HCT116 (cell line): ENCODE measurements at regions not wholly inside any gene's neighbourhood (a gene's known extent, or its start where the extent isn't known, plus 50 kb on each side); places are given as distances from the start of the nearest gene placed in this dataset.

Experiments used
- ATAC-seq: fragments of 200-7000 bp; cut with Tn5 transposase; 2 replicates; pipeline ENCODE4 v1.9.1; 2020; ENCODE audit warnings: mild to moderate bottlenecking, moderate library complexity
- BruUV-seq: library from RNA; stranded (reverse); fragments of 400-500 nt; replicated peaks from 2 replicates; lab custom pipeline; 2021; lab: Mats Ljungman, UMichigan
- CTCF ChIA-PET: fragments of 300-600 bp; sonication (Branson Sonifier 250); formaldehyde crosslinking; loops from one replicate; lab custom pipeline; 2021; ENCODE audit warnings: antibody characterized with exemption; lab: Charles Lee
- POLR2A ChIA-PET: fragments of 300-600, 350-600 bp; sonication (Branson Sonifier 250); formaldehyde crosslinking; loops from one replicate; lab custom pipeline; 2021; ENCODE audit warnings: antibody characterized with exemption; lab: Charles Lee
- RAD21 ChIA-PET, 2 experiments: fragments of 300-600 bp; sonication (Branson Sonifier 250); formaldehyde crosslinking; loops; one replicate each; lab custom pipeline; 2023; ENCODE audit warnings: low total read pairs in 2 of 2; ENCODE audit not compliant: uncharacterized antibody in 2 of 2, unreplicated experiment in 2 of 2, low non-redundant PET in 1 of 2; lab: Charles Lee
- DNase-seq: peaks from one replicate; pipeline ENCODE4 v3.0.0-alpha.2; 2010; ENCODE audit warnings: low read depth, low spot score
- H2AFZ ChIP-seq: fragments of 200-600 bp; shearing (Covaris generic), sonication (generic); 2 replicates; pipeline ENCODE4 v1.6.1; 2017; ENCODE audit warnings: low read depth, mixed run types, mixed read lengths, antibody characterized with exemption, low read length; ENCODE audit not compliant: poor library complexity, severe bottlenecking
- H3K27ac ChIP-seq: 2 replicates; pipeline ENCODE4 v1.5.1; 2012; ENCODE audit warnings: low read depth, low read length
- H3K27me3 ChIP-seq: fragments of 200-600 bp; sonication (generic); 2 replicates; pipeline ENCODE4 v1.6.1; 2016; ENCODE audit warnings: mixed run types, low read length, mixed read lengths; ENCODE audit not compliant: insufficient read depth
- H3K36me3 ChIP-seq, 2 experiments: fragments of 200-500 bp in 1 of 2; fragments of 200-600 bp in 1 of 2; sonication (Bioruptor generic) in 1 of 2; sonication (generic) in 1 of 2; 2 replicates each; pipeline versions ENCODE4 v1.5.1 to v1.6.1; 2014 to 2016; ENCODE audit warnings: low read length in 2 of 2, inconsistent platforms in 1 of 2, mixed read lengths in 1 of 2, mixed run types in 1 of 2; ENCODE audit not compliant: insufficient read depth in 2 of 2, control insufficient read depth in 1 of 2
- H3K4me1 ChIP-seq, 2 experiments: fragments of 200-600 bp in 1 of 2; sonication (generic) in 1 of 2; 2 replicates each; pipeline versions ENCODE4 v1.5.1 to v1.6.1; 2012 to 2017; ENCODE audit warnings: low read length in 2 of 2, inconsistent platforms in 1 of 2, mild to moderate bottlenecking in 1 of 2, mixed read lengths in 1 of 2, mixed run types in 1 of 2, moderate library complexity in 1 of 2; ENCODE audit not compliant: insufficient read depth in 2 of 2, control insufficient read depth in 1 of 2
- H3K4me2 ChIP-seq: fragments of 200-600 bp; sonication (generic); 2 replicates; pipeline ENCODE4 v1.6.1; 2017; ENCODE audit warnings: mixed run types, low read length, mixed read lengths
- H3K4me3 ChIP-seq, 2 experiments: fragments of 200-600 bp in 1 of 2; sonication (generic) in 1 of 2; replicated peaks in 1 of 2; 2 replicates each; pipeline ENCODE4 v1.5.1; 2011 to 2016; ENCODE audit warnings: low read length in 2 of 2, control low read depth in 1 of 2, low read depth in 1 of 2, mild to moderate bottlenecking in 1 of 2, mixed read lengths in 1 of 2, mixed run types in 1 of 2
- H3K79me2 ChIP-seq: fragments of 200-600 bp; sonication (generic); 2 replicates; pipeline ENCODE4 v1.6.1; 2017; ENCODE audit warnings: mild to moderate bottlenecking, mixed run types, low read length, moderate library complexity, mixed read lengths; ENCODE audit not compliant: insufficient read depth
- H3K9ac ChIP-seq: fragments of 200-600 bp; sonication (generic); 2 replicates; pipeline ENCODE4 v1.6.1; 2016; ENCODE audit warnings: low read length, mixed read lengths
- H3K9me2 ChIP-seq: fragments of 200-600 bp; sonication (generic), shearing (Covaris generic); 2 replicates; pipeline ENCODE4 v1.6.1; 2017; ENCODE audit warnings: mixed run types, mild to moderate bottlenecking, moderate library complexity; ENCODE audit not compliant: insufficient read depth
- H3K9me3 ChIP-seq, 2 experiments: fragments of 200-500 bp in 1 of 2; fragments of 200-600 bp in 1 of 2; sonication (Bioruptor generic) in 1 of 2; sonication (generic) in 1 of 2; 2 replicates each; pipeline ENCODE4 v1.6.1; 2014 to 2017; ENCODE audit warnings: low read length in 2 of 2, mixed read lengths in 2 of 2, inconsistent platforms in 1 of 2, low read depth in 1 of 2, mild to moderate bottlenecking in 1 of 2, mixed run types in 1 of 2, moderate library complexity in 1 of 2; ENCODE audit not compliant: control insufficient read depth in 1 of 2, insufficient read depth in 1 of 2
- H4K20me1 ChIP-seq: fragments of 200-600 bp; sonication (generic), shearing (Covaris generic); 2 replicates; pipeline ENCODE4 v1.6.1; 2017; ENCODE audit warnings: mixed run types, mild to moderate bottlenecking, moderate library complexity; ENCODE audit not compliant: insufficient read depth
- EGR1 ChIP-seq: IDR thresholded peaks from 2 replicates; pipeline ENCODE4 v1.6.1; 2012; ENCODE audit warnings: low read depth
- ELF1 ChIP-seq: IDR thresholded peaks from 2 replicates; pipeline ENCODE4 v1.6.1; 2012; ENCODE audit warnings: low read depth, borderline replicate concordance
- JUND ChIP-seq: IDR thresholded peaks from 2 replicates; pipeline ENCODE4 v1.6.1; 2012
- POLR2AphosphoS5 ChIP-seq: IDR thresholded peaks from 2 replicates; pipeline ENCODE4 v1.6.1; 2011; ENCODE audit warnings: mild to moderate bottlenecking, low read depth, low read length, moderate library complexity
- RAD21 ChIP-seq: IDR thresholded peaks from 2 replicates; pipeline ENCODE4 v1.6.1; 2012; ENCODE audit warnings: low read depth, mild to moderate bottlenecking
- SP1 ChIP-seq: IDR thresholded peaks from 2 replicates; pipeline ENCODE4 v1.6.1; 2012; ENCODE audit warnings: low read depth
- TCF7L2 ChIP-seq: IDR thresholded peaks from 2 replicates; pipeline ENCODE4 v1.7.0; 2011; ENCODE audit warnings: borderline replicate concordance, inconsistent platforms; ENCODE audit not compliant: insufficient read depth, insufficient read length; ENCODE audit errors: extremely low read depth
- YY1 ChIP-seq: IDR thresholded peaks from 2 replicates; pipeline ENCODE4 v1.6.1; 2011; ENCODE audit warnings: low read length, low read depth, moderate library complexity, mild to moderate bottlenecking; ENCODE audit not compliant: insufficient replicate concordance; ENCODE audit errors: extremely low read depth
- ZFX ChIP-seq: fragments of 450-650 bp; IDR thresholded peaks from 2 replicates; pipeline ENCODE4 v1.6.1; 2017
- ZNF274 ChIP-seq: fragments of 200-500 bp; sonication (Bioruptor generic); IDR thresholded peaks from 2 replicates; pipeline ENCODE4 v1.6.1; 2014; ENCODE audit warnings: mild to moderate bottlenecking, low read depth, low read length, inconsistent platforms
- intact Hi-C: fragments of 100-400 bp; cut with micrococcal nuclease; formaldehyde crosslinking; loops from 2 replicates; pipeline ENCODE4 v1.10.0; 2022
- TF ChIP-seq, protein P1 (sequence below): IDR thresholded peaks from 2 replicates; pipeline ENCODE4 v1.6.1; 2011; ENCODE audit warnings: mild to moderate bottlenecking, low read length, moderate library complexity; ENCODE audit not compliant: insufficient replicate concordance; ENCODE audit errors: extremely low read depth

DNA sequence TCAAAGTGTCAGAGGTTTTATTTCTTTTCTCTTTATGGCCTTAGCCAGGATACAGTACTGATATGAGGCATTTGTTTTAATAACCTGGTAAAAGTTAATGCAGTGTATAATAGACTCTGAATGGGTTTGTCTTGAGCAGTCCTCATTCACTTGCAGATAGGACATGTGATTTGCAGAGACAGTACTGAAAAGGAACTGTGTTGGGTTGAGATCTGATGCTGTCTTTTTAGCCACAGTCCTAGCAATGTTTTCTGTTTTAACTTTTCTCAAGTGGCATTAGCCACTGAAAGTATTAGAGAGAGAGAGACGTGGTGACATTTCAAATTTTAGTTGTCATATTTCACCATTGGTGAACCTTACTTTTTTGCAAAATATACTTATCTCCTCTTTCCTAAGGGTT, 547.2 kb upstream of the MAN1A1 start:
- Histone ChIP-seq H3K4me2 (no peak overlapping the region), H3K9ac (no peak overlapping the region), H3K36me3 (no peaks in the 10 kb centered on the region), H3K9me2 (no peaks in the 10 kb centered on the region), H4K20me1 (no peaks in the 10 kb centered on the region), H3K79me2 (no peaks in the 10 kb centered on the region), H3K27ac (no peak overlapping the region), H3K27me3 (no peaks in the 10 kb centered on the region), H3K9me3 (no peaks in the 10 kb centered on the region), H3K4me3 (no peak overlapping the region), H3K4me1 (no peaks in the 10 kb centered on the region)
- intact Hi-C loops: no loop called here
- ChIA-PET RAD21 (no interaction called here), CTCF (no interaction called here), POLR2A (no interaction called here)
- BruUV-seq: no TSS peak
- no peak for ATAC-seq
- TF ChIP-seq EGR1 (no peak), ZFX (no peak), ELF1 (no peak), JUND (no peak), ZNF274 (no peak), POLR2AphosphoS5 (no peak), RAD21 (no peak), TCF7L2 (no peak), SP1 (no peak), YY1 (no peak)
- TF ChIP-seq, protein P1, sequence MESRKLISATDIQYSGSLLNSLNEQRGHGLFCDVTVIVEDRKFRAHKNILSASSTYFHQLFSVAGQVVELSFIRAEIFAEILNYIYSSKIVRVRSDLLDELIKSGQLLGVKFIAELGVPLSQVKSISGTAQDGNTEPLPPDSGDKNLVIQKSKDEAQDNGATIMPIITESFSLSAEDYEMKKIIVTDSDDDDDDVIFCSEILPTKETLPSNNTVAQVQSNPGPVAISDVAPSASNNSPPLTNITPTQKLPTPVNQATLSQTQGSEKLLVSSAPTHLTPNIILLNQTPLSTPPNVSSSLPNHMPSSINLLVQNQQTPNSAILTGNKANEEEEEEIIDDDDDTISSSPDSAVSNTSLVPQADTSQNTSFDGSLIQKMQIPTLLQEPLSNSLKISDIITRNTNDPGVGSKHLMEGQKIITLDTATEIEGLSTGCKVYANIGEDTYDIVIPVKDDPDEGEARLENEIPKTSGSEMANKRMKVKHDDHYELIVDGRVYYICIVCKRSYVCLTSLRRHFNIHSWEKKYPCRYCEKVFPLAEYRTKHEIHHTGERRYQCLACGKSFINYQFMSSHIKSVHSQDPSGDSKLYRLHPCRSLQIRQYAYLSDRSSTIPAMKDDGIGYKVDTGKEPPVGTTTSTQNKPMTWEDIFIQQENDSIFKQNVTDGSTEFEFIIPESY: no peak
- TF ChIP-seq, all 23 proteins: peak for 0
- no peak overlapping the region for H2AFZ ChIP-seq
- no peak for DNase-seq
